ENCODE measurements at regions not wholly inside any gene's neighbourhood (a gene's known extent, or its start where the extent isn't known, plus 50 kb on each side); places are given as distances from the start of the nearest gene placed in this dataset.

DNA sequence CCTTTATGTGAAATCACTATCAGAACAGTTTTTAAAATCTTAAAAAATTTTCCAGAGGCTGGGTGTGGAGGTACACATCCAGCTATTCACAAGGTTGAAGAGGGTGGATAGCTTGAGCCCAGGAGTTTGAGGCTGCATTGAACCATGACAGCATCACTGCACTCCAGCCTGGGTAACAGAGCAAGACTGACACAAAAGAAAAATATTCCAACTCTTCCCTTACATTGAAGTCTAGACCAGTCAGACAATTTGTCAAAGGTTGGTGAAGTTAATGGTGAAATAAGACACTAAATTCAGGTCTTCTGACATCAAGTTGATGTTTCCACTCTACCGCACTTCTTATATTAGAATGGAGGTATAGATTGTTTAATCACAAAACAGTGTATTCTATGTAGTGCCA lies 52.8 kb downstream of the HYCC2 start:
- no peaks in the 10 kb centered on the region for H3K36me3 ChIP-seq (ENCODE audit: control insufficient read depth, insufficient read depth, low read length)
- no peak overlapping the region for H3K4me3 ChIP-seq (ENCODE audit: low read depth, low read length)
- ChIA-PET CTCF (interaction anchor here (1.1 kb wide), 1 partner anchor 159 kb away, joined by 3 read pairs; no protein-coding TSS in a partner anchor), POLR2A (no interaction called here)
- no peaks in the 10 kb centered on the region for H3K27me3 ChIP-seq (ENCODE audit: control insufficient read depth, insufficient read depth, low read length)
- TF ChIP-seq, protein P1, sequence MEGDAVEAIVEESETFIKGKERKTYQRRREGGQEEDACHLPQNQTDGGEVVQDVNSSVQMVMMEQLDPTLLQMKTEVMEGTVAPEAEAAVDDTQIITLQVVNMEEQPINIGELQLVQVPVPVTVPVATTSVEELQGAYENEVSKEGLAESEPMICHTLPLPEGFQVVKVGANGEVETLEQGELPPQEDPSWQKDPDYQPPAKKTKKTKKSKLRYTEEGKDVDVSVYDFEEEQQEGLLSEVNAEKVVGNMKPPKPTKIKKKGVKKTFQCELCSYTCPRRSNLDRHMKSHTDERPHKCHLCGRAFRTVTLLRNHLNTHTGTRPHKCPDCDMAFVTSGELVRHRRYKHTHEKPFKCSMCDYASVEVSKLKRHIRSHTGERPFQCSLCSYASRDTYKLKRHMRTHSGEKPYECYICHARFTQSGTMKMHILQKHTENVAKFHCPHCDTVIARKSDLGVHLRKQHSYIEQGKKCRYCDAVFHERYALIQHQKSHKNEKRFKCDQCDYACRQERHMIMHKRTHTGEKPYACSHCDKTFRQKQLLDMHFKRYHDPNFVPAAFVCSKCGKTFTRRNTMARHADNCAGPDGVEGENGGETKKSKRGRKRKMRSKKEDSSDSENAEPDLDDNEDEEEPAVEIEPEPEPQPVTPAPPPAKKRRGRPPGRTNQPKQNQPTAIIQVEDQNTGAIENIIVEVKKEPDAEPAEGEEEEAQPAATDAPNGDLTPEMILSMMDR (IDR thresholded peaks at IDR 0.05; ENCODE audit: insufficient read depth, low read depth, low read length), result no peak
- no peak for DNase-seq (ENCODE audit: low read depth)

- no peak overlapping the region for H3K4me3 ChIP-seq (ENCODE audit: low read depth, low read length)
- no peaks in the 10 kb centered on the region for H3K27me3 ChIP-seq (ENCODE audit: control insufficient read depth, insufficient read depth, low read length)
- ChIA-PET POLR2A (no interaction called here), CTCF (no interaction called here)
- TF ChIP-seq, protein P1 (IDR thresholded peaks at IDR 0.05; ENCODE audit: insufficient read depth, low read depth, low read length), result no peak
- no peaks in the 10 kb centered on the region for H3K36me3 ChIP-seq (ENCODE audit: control insufficient read depth, insufficient read depth, low read length)
- no peak for DNase-seq (ENCODE audit: low read depth)
Measured at GRCh38 chr2:201016859-201017258, 53.4 kb upstream of the ORC2 start.
